Stromal cell of bone marrow (primary cell): ENCODE measurements at regions not wholly inside any gene's neighbourhood (a gene's known extent, or its start where the extent isn't known, plus 50 kb on each side); places are given as distances from the start of the nearest gene placed in this dataset.
"Not testable (repeated sequence)": the region's sequence is repeated elsewhere in the genome, so short reads cannot be mapped to it uniquely, and the experiment has no call there.

Experiments used
- DNase-seq: peaks from one replicate; pipeline ENCODE4 v3.0.0-alpha.2; 2012; ENCODE audit warnings: low read depth

DNA sequence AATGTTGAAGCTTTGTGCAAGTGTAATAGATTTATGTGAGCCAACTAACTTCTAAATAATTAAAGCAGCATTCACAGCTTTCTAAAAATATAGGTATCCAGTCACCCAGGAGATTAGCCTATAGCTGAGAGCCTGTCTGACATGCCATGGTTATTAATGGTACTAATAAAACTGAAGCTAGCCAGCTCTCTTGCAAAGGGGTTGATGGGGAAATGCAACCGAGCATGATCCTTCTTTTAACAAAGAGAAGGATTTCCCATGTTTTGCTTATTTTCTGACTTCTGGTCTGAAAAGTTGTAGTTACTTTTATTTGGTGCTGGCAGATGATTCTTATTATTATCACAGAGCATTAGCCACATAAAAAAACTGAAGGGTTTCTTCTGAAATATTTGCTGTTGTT lies 488.7 kb upstream of the CYLC2 start:
- no peak for DNase-seq

DNA sequence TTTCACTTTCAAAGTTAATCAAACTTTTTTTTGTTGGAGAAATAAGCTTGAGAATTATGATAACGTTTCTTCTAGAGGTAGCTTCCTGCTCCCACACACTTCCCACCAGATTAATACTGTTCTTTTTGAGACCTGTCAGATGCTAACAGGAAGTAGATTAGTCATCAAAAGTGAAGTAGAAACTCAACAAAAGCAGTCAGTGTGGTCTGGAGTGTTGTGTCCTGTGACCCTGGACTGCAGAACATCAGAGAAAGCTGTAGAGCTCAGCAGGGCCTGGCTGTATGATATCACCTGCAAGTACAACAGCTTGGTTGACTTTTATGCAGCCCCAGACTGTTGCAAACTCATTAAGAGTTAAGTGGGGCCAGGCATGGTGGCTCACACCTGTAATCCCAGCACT lies 495.7 kb upstream of the CYLC2 start:
- DNase-seq: no peak

- DNase-seq: no peak
Measured at GRCh38 chr9:102497709-102498108, 497.4 kb upstream of the CYLC2 start.

DNA sequence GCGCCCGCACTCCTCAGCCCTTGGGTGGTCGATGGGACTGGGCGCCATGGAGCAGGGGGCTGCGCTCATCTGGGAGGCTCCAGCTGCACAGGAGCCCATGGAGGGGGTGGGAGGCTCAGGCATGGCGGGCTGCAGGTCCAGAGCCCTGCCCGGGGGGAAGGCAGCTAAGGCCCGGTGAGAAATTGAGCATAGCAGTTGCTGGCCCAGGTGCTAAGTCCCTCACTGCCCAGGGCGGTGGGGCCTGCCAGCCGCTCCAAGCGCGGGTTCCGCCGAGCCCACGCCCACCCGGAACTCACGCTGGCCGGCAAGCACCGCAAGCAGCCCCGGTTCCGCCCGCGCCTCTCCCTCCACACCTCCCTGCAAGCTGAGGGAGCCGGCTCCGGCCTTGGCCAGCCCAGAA lies 508.2 kb upstream of the CYLC2 start:
- DNase-seq: not testable (repeated sequence)

DNA sequence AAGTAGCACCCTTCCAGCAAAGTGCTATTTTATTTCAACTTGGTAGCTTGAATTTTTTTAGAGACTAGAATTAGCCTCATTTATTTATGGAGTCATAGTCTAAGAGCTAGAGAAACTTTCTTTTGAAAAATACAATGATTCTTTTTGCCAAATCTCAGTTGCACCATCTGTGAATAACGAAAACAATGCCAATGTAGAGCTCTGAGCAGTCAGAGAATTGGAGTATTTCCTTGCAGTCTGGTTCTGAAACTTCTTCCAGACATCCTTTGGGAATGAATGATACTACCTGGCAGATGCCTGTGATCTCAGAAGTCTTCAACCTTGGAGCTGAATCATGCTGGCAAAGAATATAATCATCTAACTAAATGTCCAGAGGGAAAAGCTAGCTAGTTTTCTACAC lies 511.5 kb upstream of the CYLC2 start:
- no peak for DNase-seq

- DNase-seq: no peak
Measured at GRCh38 chr9:102482776-102483175, 512.4 kb upstream of the CYLC2 start.

- DNase-seq: peak; percentile 67
Measured at GRCh38 chr9:102479191-102479590, 515.9 kb upstream of the CYLC2 start.

GRCh38 chr9:102474357-102474756 lies 520.8 kb upstream of the CYLC2 start:
- no peak for DNase-seq

- not testable (repeated sequence) for DNase-seq
Measured at GRCh38 chr9:102469430-102469829, 525.7 kb upstream of the CYLC2 start.

DNA sequence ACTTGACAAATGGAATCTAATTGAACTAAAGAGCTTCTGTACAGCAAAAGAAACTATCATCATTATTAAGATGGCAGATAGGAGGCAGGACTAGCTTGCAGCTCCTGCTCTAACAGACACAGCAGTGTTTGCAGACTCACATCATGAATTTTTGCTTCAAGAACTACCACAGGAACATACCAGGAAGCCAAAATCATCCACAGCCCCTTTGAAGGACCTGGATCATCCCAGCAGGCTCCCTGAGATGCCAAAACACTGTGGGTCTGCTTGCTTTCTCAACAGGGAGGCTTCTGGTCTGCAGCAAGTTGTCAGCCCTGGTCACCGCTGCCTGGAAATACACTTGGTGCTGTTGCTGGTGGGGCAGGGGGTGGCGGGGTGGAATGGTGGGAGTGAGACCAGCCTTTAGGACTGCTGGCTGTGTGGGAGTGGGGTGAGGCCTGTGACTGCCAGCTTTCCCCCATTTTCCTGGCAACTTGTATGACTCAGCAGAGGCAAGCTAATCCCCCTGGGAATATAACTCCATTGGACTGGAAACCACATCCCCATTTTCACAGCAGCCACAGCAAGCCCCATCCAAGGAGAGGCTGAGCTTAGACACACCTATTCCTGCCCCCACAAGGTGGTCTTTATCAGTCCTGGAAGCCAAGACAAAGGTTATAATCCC lies 533.8 kb upstream of the CYLC2 start:
- DNase-seq: peak; percentile 25

DNA sequence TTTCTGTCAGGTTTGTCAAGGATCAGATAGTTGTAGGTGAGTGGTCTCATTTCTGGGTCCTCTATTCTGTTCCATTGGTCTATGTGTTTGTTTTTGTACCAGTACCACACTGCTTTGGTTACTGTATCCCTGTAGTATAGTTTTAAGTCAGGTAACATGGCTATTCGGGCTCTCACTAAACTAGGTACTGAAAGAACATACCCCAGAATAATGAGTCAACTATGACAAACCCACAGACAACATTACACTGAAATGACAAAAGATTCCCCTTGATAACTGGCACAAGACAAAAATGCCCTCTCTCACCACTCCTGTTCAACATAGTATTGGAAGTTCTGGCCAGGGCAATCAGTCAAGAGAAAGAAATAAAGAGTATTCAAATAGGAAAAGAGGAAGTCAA lies 535.3 kb upstream of the CYLC2 start:
- DNase-seq: no peak

GRCh38 chr9:102456562-102456961 lies 538.6 kb upstream of the CYLC2 start:
- no peak for DNase-seq

DNA sequence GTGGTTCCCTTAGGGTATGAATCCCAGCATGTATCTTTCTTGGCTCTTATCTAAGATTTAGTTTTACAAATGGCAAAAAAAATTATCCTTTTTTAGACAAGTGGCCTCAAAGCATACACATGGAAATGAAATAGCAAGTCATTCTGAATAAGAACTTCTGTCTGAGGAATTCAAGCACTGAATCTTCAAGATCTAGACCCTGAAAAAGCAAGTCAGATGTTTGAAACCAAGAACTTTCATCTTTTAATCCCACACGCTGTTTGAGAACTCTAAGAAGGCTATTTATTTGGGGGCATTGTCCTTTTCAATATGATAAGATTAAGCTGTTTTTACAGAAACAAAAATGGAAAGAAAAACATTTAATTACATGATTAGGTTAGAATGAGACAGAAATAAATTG lies 549.2 kb upstream of the CYLC2 start:
- no peak for DNase-seq

DNA sequence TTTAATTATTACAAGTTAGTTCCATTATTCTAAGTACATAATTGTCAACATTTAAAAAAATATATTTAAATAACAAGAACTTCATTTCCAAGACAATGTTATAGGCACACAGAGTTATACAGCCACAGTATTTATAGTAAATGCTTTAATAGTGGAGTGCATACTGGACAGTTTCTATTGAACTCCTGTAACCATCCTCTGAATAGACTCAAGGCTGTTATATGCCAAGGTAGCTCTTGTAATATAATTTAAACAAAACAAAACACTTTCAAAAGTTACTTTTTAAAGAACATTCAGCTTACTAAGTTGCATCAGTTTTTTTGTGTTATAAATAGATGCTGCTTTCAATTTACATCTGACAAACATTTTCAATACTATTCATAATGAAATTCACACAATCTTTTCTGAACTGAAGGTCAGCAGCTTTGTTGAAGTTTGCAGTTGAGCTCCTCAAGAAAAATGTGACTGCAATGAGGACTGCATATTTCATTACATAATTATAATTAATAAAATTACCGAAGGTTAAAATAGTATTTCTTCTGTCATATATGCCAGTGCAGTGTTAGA lies 549.9 kb upstream of the CYLC2 start:
- no peak for DNase-seq

- no peak for DNase-seq
Measured at GRCh38 chr9:102439583-102439982, 555.5 kb upstream of the CYLC2 start.

DNA sequence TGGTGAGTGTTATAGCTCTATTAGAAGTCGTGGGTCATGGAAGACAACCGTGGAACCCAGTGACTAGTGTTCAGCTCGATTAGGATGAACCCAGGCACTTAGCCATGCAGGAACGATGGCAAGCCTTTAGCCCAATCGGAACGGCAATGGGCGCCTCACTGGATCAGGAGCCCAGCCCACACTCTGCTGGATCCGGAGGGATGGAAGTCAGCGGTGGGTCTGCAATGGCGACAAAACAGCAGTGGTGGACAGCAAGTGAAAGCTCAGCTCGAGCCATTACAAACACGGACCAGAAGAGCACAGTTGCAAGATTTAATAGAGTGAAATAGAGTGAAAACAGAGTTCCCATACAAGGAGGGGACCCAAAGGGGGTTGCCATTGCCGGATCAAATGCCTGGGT lies 558.5 kb upstream of the CYLC2 start:
- not testable (repeated sequence) for DNase-seq

DNA sequence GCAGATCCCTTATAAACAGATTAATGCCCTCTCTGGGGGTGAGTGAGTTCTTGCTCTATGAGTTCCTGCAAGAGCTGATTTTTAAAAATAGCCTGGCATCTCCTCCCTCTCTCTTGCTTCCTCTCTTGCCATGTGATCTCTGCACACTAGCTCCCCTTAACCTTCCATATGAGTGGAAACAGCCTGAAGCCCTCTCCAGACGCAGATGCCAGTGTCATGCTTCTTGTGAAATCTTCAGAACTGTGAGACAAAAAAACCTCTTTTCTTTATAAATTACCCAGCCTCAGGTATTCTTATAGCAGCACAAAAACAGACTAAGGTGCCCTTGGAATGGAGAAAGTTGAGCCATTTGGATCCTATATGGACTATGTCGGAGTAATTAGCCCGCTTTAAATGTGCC lies 559.7 kb upstream of the CYLC2 start:
- DNase-seq: no peak

DNA sequence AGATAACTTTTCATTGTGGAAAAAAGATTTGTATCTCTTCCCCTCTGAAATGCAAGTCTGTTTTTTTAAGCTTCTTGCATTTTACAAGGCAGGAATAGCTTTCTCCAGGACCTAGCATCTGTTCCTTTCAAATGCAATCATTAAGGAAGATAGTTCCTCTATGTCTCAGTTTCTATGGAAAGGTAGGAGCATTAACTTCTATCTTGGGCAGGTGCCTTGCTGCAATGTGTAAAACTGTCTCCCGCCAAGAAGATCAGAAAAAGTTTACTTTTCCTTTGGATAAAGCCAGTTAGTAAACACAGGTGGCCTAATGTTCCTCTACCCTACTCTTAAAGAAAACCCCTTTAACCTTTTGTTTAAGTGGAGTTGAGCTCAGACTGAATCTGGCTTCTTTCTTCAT lies 560.6 kb upstream of the CYLC2 start:
- no peak for DNase-seq

GRCh38 chr9:102428305-102428704 lies 566.8 kb upstream of the CYLC2 start:
- no peak for DNase-seq

- DNase-seq: not testable (repeated sequence)
Measured at GRCh38 chr9:102416251-102416650, 578.9 kb upstream of the CYLC2 start.

- no peak for DNase-seq
Measured at GRCh38 chr9:102405218-102405867, 589.8 kb upstream of the CYLC2 start.

DNA sequence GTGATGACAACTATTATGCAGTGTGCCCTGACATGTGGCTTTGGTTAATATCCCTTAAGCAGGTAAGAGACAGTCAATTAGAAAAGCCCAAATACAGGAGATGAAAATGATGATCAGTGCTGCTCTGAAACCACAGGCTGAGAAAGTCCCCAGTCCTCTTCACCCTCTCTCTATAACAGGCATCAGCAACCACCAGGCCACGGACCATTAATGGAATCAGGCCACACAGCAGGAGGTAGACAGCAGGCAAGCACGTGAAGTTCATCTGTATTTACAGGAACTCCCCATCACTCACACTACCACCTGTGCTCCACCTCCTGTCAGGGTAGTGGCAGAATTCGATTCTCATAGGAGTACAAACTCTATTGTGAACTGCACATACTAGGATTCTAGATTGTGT lies 591.6 kb upstream of the CYLC2 start:
- no peak for DNase-seq

DNA sequence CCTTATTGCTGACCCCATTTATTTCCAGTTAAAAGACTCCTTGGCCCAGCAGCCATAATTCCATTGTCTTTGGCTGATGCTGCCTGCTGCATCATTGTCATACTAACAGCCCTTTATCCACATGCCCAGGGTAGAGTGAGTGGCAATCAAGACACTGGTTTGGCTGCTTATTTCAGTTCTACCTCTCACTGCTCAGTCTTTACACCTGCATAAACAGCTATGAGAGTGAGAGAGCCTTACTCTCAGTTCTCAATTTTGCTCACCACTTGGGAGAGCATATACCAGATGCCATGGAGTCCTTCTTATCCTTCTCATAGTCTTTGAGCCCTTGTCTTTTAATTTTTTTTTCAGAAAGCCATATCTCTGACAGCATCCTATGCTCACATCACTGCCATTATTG lies 596.9 kb upstream of the CYLC2 start:
- DNase-seq: no peak

DNA sequence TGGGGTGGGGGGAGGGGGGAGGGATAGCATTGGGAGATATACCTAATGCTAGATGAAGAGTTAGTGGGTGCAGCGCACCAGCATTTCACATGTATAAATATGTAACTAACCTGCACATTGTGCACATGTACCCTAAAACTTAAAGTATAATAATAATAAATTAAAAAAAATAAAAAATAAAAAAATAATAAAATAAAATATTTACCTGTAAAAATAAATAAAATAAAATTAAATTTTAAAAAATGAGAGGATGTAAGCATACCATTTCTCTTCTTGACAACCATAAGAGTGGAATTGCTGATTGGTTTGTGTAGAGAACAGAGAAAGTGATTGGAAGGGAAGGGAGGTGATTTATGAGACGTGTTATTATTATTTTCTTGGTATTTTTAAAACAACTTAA lies 609.5 kb upstream of the CYLC2 start:
- not testable (repeated sequence) for DNase-seq
